Thyroid gland (tissue), 4 donors: ENCODE measurements at regions not wholly inside any gene's neighbourhood (a gene's known extent, or its start where the extent isn't known, plus 50 kb on each side); places are given as distances from the start of the nearest gene placed in this dataset.

Source experiments
- POLR2A ChIP-seq, 2 donors: fragments of 450-650 bp; IDR thresholded peaks; one replicate each; pipeline ENCODE4 v1.6.1; 2017; ENCODE audit warnings: antibody characterized with exemption in 2 of 2, mild to moderate bottlenecking in 2 of 2, moderate library complexity in 1 of 2
- TF ChIP-seq, protein P1 (sequence below), 6 experiments: fragments of 200-600 bp in 3 of 6; fragments of 450-650 bp in 3 of 6; sonication (generic) in 3 of 6; IDR thresholded peaks; one replicate each; pipeline ENCODE4 v1.5.1; 2016 to 2019; ENCODE audit warnings: antibody characterized with exemption in 6 of 6, mild to moderate bottlenecking in 2 of 6, inconsistent platforms in 1 of 6, moderate library complexity in 1 of 6

- TF ChIP-seq, protein P1, sequence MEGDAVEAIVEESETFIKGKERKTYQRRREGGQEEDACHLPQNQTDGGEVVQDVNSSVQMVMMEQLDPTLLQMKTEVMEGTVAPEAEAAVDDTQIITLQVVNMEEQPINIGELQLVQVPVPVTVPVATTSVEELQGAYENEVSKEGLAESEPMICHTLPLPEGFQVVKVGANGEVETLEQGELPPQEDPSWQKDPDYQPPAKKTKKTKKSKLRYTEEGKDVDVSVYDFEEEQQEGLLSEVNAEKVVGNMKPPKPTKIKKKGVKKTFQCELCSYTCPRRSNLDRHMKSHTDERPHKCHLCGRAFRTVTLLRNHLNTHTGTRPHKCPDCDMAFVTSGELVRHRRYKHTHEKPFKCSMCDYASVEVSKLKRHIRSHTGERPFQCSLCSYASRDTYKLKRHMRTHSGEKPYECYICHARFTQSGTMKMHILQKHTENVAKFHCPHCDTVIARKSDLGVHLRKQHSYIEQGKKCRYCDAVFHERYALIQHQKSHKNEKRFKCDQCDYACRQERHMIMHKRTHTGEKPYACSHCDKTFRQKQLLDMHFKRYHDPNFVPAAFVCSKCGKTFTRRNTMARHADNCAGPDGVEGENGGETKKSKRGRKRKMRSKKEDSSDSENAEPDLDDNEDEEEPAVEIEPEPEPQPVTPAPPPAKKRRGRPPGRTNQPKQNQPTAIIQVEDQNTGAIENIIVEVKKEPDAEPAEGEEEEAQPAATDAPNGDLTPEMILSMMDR (IDR thresholded peaks at IDR 0.05), result no peak
- no peak for TF ChIP-seq POLR2A (IDR thresholded peaks at IDR 0.05)
Observed at GRCh38 chr13:53501387-53501786, 472.8 kb downstream of the OLFM4 start.
